Kidney epithelial cell (primary cell): ENCODE measurements at regions not wholly inside any gene's neighbourhood (a gene's known extent, or its start where the extent isn't known, plus 50 kb on each side); places are given as distances from the start of the nearest gene placed in this dataset.

ENCODE experiments used
- DNase-seq: peaks from one replicate; pipeline ENCODE4 v3.0.0-alpha.2; 2010; ENCODE audit warnings: low read depth
- H3K27me3 ChIP-seq: 2 replicates; pipeline ENCODE4 v1.6.0; 2011; ENCODE audit warnings: low read length; ENCODE audit not compliant: control insufficient read depth, insufficient read depth
- H3K36me3 ChIP-seq: 2 replicates; pipeline ENCODE4 v1.5.1; 2011; ENCODE audit warnings: low read length; ENCODE audit not compliant: control insufficient read depth, insufficient read depth
- H3K4me3 ChIP-seq: 2 replicates; pipeline ENCODE4 v1.5.1; 2011; ENCODE audit warnings: low read depth, mild to moderate bottlenecking, control low read depth, low read length
- CTCF ChIP-seq: IDR thresholded peaks from 2 replicates; pipeline ENCODE4 v1.5.1; 2011; ENCODE audit warnings: mild to moderate bottlenecking, moderate library complexity, low read length, control low read depth, inconsistent platforms; ENCODE audit not compliant: insufficient read depth, poor library complexity, severe bottlenecking

DNA sequence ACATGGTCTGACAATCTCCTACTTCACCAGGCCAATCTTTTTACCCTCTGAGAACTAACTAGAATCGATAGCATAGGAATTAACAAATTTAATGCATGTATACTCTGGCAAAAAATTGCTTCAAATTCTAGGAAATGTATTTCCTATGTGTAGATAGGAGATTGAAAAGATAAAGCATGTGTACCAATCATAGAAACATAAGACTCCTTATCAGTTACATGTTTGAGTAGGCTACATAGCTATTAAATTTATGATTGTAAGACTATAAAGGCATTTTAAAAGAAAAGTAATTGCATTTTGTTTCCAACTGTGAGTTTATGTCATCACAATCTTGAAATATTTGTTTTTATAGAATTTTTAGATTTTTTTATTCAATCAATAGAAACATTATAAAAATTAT, 196.6 kb upstream of the HEY2 start:
- no peak for DNase-seq
- H3K27me3 ChIP-seq = no peaks in the 10 kb centered on the region
- H3K4me3 ChIP-seq = no peak overlapping the region
- H3K36me3 ChIP-seq = no peaks in the 10 kb centered on the region
- TF ChIP-seq CTCF = no peak

GRCh38 chr6:125554456-125554855, 195.0 kb upstream of the HEY2 start:
- no peak overlapping the region for H3K4me3 ChIP-seq
- no peaks in the 10 kb centered on the region for H3K27me3 ChIP-seq
- no peak for DNase-seq
- TF ChIP-seq CTCF = no peak
- H3K36me3 ChIP-seq = no peaks in the 10 kb centered on the region

GRCh38 chr6:125558241-125558843, 191.1 kb upstream of the HEY2 start:
- DNase-seq = no peak
- no peaks in the 10 kb centered on the region for H3K36me3 ChIP-seq
- no peak overlapping the region for H3K4me3 ChIP-seq
- no peaks in the 10 kb centered on the region for H3K27me3 ChIP-seq
- TF ChIP-seq CTCF = no peak

- no peaks in the 10 kb centered on the region for H3K36me3 ChIP-seq
- no peak overlapping the region for H3K4me3 ChIP-seq
- DNase-seq = no peak
- H3K27me3 ChIP-seq = no peaks in the 10 kb centered on the region
- no peak for TF ChIP-seq CTCF
These were observed 190.5 kb upstream of the HEY2 start for GRCh38 chr6:125558907-125559306.

GRCh38 chr6:125562156-125562555, 187.3 kb upstream of the HEY2 start:
- H3K4me3 ChIP-seq = no peak overlapping the region
- no peak for DNase-seq
- no peak for TF ChIP-seq CTCF
- no peaks in the 10 kb centered on the region for H3K36me3 ChIP-seq
- H3K27me3 ChIP-seq = no peaks in the 10 kb centered on the region

DNA sequence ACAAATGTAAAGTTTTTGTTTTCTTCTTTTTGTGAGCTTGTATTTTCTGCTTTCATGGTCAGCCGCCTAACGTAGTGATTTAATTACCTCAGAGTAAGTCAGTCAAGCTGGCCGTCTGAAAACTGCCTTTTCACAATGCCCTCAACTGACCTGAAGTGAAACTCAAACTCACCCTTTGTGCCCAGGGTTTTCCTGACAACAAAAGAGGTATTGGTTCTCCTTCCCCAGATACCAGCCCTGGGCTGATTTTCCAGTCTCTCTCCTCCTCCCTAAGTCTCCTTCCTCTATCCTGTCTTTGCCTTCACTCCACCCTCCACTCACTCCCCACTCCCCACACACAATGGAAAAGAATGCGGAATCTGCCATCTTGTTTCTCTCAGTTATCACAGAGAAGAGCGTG, 184.5 kb upstream of the HEY2 start:
- Histone ChIP-seq H3K4me3 (no peak overlapping the region), H3K27me3 (no peaks in the 10 kb centered on the region), H3K36me3 (no peaks in the 10 kb centered on the region)
- no peak for TF ChIP-seq CTCF
- DNase-seq = no peak
